ENCODE measurements at regions not wholly inside any gene's neighbourhood (a gene's known extent, or its start where the extent isn't known, plus 50 kb on each side); places are given as distances from the start of the nearest gene placed in this dataset.

DNA sequence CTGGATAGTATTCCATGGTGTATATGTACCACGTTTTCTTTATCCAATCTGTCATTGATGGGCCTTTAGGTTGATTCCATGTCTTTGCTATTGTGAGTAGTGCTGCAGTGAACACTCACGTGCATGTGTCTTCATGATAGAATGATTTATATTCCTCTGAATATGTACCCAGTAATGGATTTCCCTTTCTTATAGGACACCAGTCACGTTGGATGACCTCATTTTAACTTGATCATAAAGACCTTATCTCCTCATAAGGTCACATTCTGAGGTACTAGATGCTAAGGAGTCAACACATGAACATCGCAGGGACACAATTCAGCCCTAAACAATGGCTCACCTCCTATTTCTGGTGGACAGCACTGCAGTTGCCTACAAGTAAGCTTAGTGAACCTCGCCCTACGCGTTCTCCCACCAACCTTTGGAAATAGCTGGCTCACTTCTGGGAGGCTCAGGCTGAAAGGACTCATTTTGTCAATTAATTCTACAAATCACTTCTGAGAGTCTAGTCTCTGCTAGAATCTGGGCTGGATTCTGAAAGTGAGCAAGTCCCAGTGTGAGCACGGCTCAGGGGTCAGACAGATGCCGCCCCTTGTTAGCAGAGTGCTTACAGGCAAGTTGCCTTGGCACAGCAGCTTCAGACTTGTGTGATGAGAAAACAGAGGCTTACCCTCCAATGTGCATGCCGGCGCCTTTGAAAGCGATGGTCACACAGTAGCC lies 183.8 kb upstream of the GSC start:
- ATAC-seq = no peak

DNA sequence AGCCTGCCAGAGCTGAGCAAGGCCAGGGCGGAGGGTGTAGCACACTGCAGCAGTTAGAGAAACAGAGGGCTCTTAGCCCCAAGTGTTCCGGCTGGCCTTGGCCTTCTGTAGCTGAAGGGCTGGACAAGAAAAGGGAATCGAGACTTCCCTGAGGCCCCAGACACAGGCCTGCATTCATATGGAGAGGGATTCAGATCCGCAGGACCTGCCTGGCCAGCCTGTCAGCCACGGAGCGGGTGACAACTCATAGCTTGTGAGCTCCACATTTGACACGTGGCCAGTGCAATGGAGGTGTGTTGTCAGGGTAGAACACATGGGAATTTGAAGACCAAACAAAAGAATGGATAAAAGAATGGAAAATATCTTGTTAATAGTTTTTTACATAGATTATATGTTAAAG lies 182.2 kb upstream of the GSC start:
- no peak for ATAC-seq

GRCh38 chr14:94946244-94946643 lies 176.3 kb upstream of the GSC start:
- ATAC-seq = no peak

DNA sequence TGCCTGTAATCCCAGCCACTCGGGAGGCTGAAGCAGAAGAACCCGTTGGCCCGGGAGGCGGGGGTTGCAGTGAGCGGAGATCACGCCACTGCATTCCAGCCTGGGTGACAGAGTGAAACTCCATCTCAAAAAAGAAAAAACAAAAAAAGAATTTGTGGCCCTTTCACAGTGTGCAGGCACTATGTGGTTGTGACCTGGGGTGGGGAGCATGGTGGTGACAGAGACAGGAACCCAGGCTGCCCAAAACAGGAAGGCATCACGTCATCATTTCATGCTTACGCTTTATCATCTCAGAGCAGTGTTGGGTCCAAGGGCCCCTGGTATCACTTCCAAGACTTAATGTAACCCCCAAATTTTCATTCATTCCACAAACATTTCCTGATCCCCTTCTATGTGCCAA lies 175.7 kb upstream of the GSC start:
- ATAC-seq = peak in 1 of 2 donors; percentile 27

- no peak for ATAC-seq
Observed at GRCh38 chr14:94944636-94945258, 174.8 kb upstream of the GSC start.

DNA sequence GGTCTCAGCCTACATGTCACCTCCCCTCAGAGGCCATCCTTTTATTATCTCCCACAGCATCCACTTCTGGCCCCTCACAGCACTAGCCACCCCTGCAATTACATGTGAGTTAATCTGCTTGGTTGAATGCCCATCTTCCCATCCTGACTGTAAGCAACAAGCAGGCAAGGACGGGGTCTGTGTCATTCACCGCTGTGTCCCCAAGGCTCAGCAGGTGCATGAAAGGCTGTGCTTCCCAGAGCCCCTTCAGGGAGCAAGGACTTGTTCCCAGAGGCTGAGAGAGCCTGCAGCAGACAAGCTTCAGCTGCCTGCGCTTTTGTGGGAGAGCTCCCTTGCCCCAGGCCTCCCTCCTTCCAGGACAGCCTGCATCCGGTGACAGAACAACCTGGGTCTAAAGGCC lies 172.7 kb upstream of the GSC start:
- ATAC-seq = no peak

- ATAC-seq = no peak
Observed at GRCh38 chr14:94941311-94941710, 171.4 kb upstream of the GSC start.

DNA sequence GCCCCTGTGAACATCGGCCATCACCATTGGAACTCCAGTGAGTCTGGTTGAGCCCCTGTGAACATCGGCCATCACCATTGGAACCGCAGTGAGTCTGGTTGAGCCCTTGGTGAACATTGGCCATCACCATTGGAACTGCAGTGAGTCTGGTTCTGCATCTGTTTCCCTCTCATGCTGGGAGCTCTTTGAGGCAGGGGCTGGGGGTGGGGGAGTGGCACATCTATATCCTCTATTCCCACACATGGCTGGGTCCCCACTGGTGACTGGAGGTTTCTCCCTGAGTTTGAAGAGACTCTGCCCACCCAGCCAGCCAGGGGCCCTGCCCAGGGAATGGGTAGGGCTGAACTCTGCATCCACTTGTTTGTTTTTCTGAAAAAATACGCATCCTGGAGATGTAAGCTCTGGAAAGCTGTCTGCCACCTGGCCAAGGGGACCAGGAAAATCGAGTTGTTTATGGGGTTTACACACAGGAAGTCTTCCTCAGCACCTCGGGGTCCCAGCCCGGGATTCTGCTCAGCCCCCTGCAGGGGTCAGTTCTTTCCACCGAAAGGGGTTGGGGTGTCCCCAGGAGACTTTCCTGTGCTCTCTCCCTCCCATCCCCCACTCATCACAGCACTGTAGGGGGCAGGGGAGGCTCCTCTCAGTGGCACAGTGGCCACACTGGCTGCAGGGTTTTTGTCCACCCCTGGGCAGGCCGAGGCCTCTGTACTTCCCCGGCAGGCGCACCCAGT lies 170.5 kb upstream of the GSC start:
- no peak for ATAC-seq

GRCh38 chr14:94938016-94938415 lies 168.1 kb upstream of the GSC start:
- no peak for ATAC-seq

- no peak for ATAC-seq
Observed at GRCh38 chr14:94936901-94937685, 167.2 kb upstream of the GSC start.

GRCh38 chr14:94936401-94936892 lies 166.5 kb upstream of the GSC start:
- no peak for ATAC-seq

GRCh38 chr14:94935706-94936300 lies 165.9 kb upstream of the GSC start:
- no peak for ATAC-seq

- no peak for ATAC-seq
Observed at GRCh38 chr14:94934276-94934810, 164.4 kb upstream of the GSC start.

DNA sequence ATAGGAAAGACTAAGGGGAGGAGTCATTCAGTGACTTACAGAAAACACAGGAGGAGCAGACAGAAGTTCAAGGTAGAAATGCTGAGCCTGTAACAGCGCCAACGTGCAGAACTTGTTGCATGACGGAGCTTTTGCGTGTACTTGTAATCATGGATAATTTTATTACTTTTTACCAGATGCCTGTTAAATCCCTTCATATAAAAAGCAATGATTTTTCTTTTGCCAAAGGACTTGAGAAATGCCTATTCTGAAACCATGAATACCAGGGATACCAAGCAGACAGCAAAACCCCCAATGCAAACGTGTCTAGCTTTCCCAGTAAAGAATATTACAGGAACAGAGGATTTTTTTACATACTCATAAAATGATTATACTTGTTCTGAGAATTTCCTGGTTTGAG lies 163.6 kb upstream of the GSC start:
- no peak for ATAC-seq

- no peak for ATAC-seq
Observed at GRCh38 chr14:94932589-94932988, 162.7 kb upstream of the GSC start.

GRCh38 chr14:94930690-94931089 lies 160.8 kb upstream of the GSC start:
- ATAC-seq = no peak

DNA sequence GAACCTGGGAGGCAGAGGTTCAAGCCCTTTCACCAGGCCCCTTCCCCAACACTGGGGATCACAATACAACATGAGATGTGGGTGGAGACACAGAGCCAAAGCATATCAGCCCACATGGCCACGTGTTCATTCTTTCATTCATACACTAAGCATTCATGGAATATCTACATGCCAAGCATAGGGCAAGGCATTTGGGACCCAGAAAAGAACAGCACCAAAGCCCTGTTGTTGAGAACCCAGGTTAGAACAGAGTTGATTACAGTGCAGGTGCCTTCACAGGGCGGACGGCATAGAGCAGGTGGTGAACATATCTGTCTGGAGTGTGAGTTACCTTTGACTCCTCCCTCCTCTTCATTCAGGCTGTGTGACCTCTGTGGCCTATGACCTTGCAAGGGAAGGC lies 159.4 kb upstream of the GSC start:
- no peak for ATAC-seq

GRCh38 chr14:94926176-94926575 lies 156.3 kb upstream of the GSC start:
- no peak for ATAC-seq

GRCh38 chr14:94925416-94926173 lies 155.7 kb upstream of the GSC start:
- ATAC-seq = no peak

DNA sequence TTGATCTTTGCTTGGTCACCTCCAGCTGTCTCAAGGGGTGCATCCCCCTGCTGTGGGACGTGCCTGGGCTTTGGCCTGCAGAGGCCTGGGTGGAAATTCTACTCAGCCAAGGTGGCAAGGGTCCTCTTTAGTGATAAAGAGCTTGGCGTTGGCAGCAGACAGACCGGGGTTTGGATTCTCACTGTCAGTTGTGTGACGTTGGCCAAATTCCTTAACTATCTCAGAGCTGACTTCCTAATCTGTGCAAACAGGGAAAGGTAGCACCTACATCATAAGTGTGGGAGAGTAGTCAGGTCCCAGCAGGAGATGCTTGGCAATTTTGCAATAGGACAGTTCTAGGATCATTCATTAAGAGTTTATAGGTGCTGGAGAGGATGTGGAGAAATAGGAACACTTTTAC lies 154.3 kb upstream of the GSC start:
- ATAC-seq = no peak

GRCh38 chr14:94923786-94924185 lies 153.9 kb upstream of the GSC start:
- no peak for ATAC-seq
